WTC11 (cell line): ENCODE measurements at regions not wholly inside any gene's neighbourhood (a gene's known extent, or its start where the extent isn't known, plus 50 kb on each side); places are given as distances from the start of the nearest gene placed in this dataset.

ENCODE experiments used
- ESRRA ChIP-seq: sonication (generic); formaldehyde crosslinking; IDR thresholded peaks from 2 replicates; pipeline ENCODE4 v1.8.1; 2022; ENCODE audit warnings: mild to moderate bottlenecking, missing genetic modification reagents, borderline replicate concordance
- FOXK1 ChIP-seq: sonication (generic); formaldehyde crosslinking; IDR thresholded peaks from 2 replicates; pipeline ENCODE4 v1.8.0; 2022; ENCODE audit warnings: mild to moderate bottlenecking, moderate library complexity, missing genetic modification reagents
- NR3C1 ChIP-seq: sonication (generic); formaldehyde crosslinking; conservative IDR thresholded peaks from 2 replicates; pipeline ENCODE4 v1.8.1; 2023; ENCODE audit warnings: low read depth, mild to moderate bottlenecking, missing genetic modification reagents
- SMAD3 ChIP-seq: sonication (generic); formaldehyde crosslinking; IDR thresholded peaks from 2 replicates; pipeline ENCODE4 v1.8.0; 2022; ENCODE audit warnings: missing genetic modification reagents, mild to moderate bottlenecking, borderline replicate concordance
- SMAD4 ChIP-seq: sonication (generic); formaldehyde crosslinking; IDR thresholded peaks from 2 replicates; pipeline ENCODE4 v1.8.0; 2022; ENCODE audit warnings: mild to moderate bottlenecking, missing genetic modification reagents
- TEAD1 ChIP-seq: sonication (generic); formaldehyde crosslinking; IDR thresholded peaks from 2 replicates; pipeline ENCODE4 v1.8.0; 2022; ENCODE audit warnings: mild to moderate bottlenecking, missing genetic modification reagents
- ZNF121 ChIP-seq: sonication (generic); formaldehyde crosslinking; IDR thresholded peaks from 2 replicates; pipeline ENCODE4 v1.8.0; 2023; ENCODE audit warnings: missing genetic modification reagents
- ZNF232 ChIP-seq: sonication (generic); formaldehyde crosslinking; IDR thresholded peaks from 2 replicates; pipeline ENCODE4 v1.8.0; 2022; ENCODE audit warnings: mild to moderate bottlenecking, missing genetic modification reagents
- TF ChIP-seq, protein P1 (sequence below): fragments of 200-600 bp; IDR thresholded peaks from 2 replicates; pipeline ENCODE4 v1.8.0; 2022; ENCODE audit warnings: antibody characterized with exemption
- TF ChIP-seq, protein P2 (sequence below): sonication (generic); formaldehyde crosslinking; IDR thresholded peaks from 2 replicates; pipeline ENCODE4 v1.8.1; 2022; ENCODE audit warnings: low read depth, missing genetic modification reagents, borderline replicate concordance
- TF ChIP-seq, protein P3 (sequence below): sonication (generic); formaldehyde crosslinking; IDR thresholded peaks from 2 replicates; pipeline ENCODE4 v1.8.1; 2022; ENCODE audit warnings: missing genetic modification reagents, borderline replicate concordance
- TF ChIP-seq, protein P4 (sequence below): sonication (generic); formaldehyde crosslinking; IDR thresholded peaks from 2 replicates; pipeline ENCODE4 v1.8.0; 2022; ENCODE audit warnings: mild to moderate bottlenecking, missing genetic modification reagents
- TF ChIP-seq, protein P5 (sequence below): sonication (generic); formaldehyde crosslinking; IDR thresholded peaks from 2 replicates; pipeline ENCODE4 v1.8.1; 2023; ENCODE audit warnings: mild to moderate bottlenecking, missing genetic modification reagents, moderate library complexity
- TF ChIP-seq, protein P6 (sequence below): sonication (generic); formaldehyde crosslinking; IDR thresholded peaks from 2 replicates; pipeline ENCODE4 v1.8.0; 2022; ENCODE audit warnings: mild to moderate bottlenecking, missing genetic modification reagents

DNA sequence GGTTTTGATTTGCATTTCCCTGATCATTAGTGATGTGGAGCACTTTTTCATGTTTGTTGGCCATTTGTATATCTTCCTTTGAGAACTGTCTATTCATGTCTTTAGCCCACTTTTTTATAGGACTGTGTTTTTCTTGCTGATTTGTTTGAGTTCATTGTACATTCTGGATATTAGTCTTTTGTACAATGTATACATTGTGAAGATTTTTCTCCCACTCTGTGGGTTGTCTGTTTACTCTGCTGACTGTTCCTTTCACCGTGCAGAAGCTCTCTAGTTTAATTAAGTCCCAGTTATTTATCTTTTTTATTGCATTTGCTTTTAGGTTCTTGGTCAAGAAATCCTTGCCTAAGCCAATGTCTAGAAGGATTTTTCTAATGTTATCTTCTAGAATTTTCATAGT is 91.1 kb upstream of the ATP11B start:
- TF ChIP-seq, protein P1, sequence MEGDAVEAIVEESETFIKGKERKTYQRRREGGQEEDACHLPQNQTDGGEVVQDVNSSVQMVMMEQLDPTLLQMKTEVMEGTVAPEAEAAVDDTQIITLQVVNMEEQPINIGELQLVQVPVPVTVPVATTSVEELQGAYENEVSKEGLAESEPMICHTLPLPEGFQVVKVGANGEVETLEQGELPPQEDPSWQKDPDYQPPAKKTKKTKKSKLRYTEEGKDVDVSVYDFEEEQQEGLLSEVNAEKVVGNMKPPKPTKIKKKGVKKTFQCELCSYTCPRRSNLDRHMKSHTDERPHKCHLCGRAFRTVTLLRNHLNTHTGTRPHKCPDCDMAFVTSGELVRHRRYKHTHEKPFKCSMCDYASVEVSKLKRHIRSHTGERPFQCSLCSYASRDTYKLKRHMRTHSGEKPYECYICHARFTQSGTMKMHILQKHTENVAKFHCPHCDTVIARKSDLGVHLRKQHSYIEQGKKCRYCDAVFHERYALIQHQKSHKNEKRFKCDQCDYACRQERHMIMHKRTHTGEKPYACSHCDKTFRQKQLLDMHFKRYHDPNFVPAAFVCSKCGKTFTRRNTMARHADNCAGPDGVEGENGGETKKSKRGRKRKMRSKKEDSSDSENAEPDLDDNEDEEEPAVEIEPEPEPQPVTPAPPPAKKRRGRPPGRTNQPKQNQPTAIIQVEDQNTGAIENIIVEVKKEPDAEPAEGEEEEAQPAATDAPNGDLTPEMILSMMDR = no peak
- TF ChIP-seq, protein P2, sequence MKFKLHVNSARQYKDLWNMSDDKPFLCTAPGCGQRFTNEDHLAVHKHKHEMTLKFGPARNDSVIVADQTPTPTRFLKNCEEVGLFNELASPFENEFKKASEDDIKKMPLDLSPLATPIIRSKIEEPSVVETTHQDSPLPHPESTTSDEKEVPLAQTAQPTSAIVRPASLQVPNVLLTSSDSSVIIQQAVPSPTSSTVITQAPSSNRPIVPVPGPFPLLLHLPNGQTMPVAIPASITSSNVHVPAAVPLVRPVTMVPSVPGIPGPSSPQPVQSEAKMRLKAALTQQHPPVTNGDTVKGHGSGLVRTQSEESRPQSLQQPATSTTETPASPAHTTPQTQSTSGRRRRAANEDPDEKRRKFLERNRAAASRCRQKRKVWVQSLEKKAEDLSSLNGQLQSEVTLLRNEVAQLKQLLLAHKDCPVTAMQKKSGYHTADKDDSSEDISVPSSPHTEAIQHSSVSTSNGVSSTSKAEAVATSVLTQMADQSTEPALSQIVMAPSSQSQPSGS (CRISPR knock-in tag) = no peak
- no peak for TF ChIP-seq ZNF232 (CRISPR knock-in tag)
- TF ChIP-seq ZNF121 = no peak
- TF ChIP-seq SMAD3 (CRISPR knock-in tag) = no peak
- TF ChIP-seq, protein P3, sequence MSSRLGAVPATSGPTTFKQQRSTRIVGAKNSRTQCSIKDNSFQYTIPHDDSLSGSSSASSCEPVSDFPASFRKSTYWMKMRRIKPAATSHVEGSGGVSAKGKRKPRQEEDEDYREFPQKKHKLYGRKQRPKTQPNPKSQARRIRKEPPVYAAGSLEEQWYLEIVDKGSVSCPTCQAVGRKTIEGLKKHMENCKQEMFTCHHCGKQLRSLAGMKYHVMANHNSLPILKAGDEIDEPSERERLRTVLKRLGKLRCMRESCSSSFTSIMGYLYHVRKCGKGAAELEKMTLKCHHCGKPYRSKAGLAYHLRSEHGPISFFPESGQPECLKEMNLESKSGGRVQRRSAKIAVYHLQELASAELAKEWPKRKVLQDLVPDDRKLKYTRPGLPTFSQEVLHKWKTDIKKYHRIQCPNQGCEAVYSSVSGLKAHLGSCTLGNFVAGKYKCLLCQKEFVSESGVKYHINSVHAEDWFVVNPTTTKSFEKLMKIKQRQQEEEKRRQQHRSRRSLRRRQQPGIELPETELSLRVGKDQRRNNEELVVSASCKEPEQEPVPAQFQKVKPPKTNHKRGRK (CRISPR knock-in tag) = no peak
- no peak for TF ChIP-seq FOXK1 (CRISPR knock-in tag)
- TF ChIP-seq NR3C1 (CRISPR knock-in tag) = no peak
- no peak for TF ChIP-seq ESRRA
- no peak for TF ChIP-seq SMAD4 (CRISPR knock-in tag)
- no peak for TF ChIP-seq TEAD1 (CRISPR knock-in tag)
- TF ChIP-seq, protein P4, sequence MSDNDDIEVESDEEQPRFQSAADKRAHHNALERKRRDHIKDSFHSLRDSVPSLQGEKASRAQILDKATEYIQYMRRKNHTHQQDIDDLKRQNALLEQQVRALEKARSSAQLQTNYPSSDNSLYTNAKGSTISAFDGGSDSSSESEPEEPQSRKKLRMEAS (CRISPR knock-in tag) = no peak
- TF ChIP-seq, protein P5, sequence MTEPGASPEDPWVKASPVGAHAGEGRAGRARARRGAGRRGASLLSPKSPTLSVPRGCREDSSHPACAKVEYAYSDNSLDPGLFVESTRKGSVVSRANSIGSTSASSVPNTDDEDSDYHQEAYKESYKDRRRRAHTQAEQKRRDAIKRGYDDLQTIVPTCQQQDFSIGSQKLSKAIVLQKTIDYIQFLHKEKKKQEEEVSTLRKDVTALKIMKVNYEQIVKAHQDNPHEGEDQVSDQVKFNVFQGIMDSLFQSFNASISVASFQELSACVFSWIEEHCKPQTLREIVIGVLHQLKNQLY (CRISPR knock-in tag) = no peak
- TF ChIP-seq, protein P6, sequence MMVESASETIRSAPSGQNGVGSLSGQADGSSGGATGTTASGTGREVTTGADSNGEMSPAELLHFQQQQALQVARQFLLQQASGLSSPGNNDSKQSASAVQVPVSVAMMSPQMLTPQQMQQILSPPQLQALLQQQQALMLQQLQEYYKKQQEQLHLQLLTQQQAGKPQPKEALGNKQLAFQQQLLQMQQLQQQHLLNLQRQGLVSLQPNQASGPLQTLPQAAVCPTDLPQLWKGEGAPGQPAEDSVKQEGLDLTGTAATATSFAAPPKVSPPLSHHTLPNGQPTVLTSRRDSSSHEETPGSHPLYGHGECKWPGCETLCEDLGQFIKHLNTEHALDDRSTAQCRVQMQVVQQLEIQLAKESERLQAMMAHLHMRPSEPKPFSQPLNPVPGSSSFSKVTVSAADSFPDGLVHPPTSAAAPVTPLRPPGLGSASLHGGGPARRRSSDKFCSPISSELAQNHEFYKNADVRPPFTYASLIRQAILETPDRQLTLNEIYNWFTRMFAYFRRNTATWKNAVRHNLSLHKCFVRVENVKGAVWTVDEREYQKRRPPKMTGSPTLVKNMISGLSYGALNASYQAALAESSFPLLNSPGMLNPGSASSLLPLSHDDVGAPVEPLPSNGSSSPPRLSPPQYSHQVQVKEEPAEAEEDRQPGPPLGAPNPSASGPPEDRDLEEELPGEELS = no peak
